ENCODE measurements at regions not wholly inside any gene's neighbourhood (a gene's known extent, or its start where the extent isn't known, plus 50 kb on each side); places are given as distances from the start of the nearest gene placed in this dataset.
"Not testable (repeated sequence)": the region's sequence is repeated elsewhere in the genome, so short reads cannot be mapped to it uniquely, and the experiment has no call there.

DNA sequence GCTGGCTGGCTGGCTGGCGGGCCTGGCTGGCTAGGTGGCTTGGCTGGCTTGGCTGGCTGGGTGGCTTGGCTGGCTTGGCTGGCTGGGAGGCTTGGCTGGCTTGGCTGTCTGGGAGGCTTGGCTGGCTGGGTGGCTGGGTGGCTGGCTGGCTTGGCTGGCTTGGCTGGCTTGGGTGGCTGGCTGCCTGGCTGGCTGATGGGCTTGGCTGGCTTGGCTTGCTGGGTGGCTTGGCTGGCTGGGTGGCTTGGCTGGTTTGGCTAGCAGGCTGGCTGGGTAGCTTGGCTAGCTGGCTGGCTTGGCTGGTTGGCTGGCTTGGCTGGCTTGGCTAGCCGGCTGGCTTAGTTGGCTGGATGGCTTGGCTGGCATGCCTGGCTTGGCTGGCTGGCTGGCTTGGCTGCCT, 2834.1 kb downstream of the RPIA start:
- not testable (repeated sequence) for H3K27me3 ChIP-seq (ENCODE audit: low read depth, low read length); H3K9me3 ChIP-seq (ENCODE audit: insufficient read depth, low read length); H3K79me2 ChIP-seq (ENCODE audit: low read length); H3K36me3 ChIP-seq (replicated peaks; ENCODE audit: low read depth, low read length); H3K9ac ChIP-seq (ENCODE audit: low read length); H3K4me3 ChIP-seq (ENCODE audit: low read length); H3K4me1 ChIP-seq (ENCODE audit: low read length); H3K4me2 ChIP-seq (ENCODE audit: low read length); H3K27ac ChIP-seq (ENCODE audit: low read length); H4K20me1 ChIP-seq (ENCODE audit: insufficient read depth, low read length); H2AFZ ChIP-seq (ENCODE audit: low read depth, low read length)

DNA sequence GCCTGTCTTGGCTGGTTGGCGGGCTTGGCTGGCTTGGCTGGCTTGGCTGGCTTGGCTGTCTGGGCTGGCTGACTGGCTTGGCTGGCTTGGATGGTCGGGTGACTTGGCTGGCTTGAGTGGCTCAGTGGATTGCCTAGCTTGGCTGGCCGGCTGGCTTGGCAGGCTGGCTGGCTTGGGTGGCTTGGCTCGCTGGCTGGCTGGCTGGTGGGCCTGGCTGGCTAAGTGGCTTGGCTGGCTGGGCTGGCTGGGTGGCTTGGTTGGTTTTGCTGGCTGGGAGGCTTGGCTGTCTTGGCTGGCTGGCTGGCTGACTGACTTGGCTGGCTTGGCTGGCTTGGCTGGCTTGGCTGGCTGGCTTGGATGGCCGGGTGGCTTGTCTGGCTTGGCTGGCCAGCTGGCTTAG, 2834.6 kb downstream of the RPIA start:
- not testable (repeated sequence) for H2AFZ ChIP-seq (ENCODE audit: low read depth, low read length); H3K4me2 ChIP-seq (ENCODE audit: low read length); H3K79me2 ChIP-seq (ENCODE audit: low read length); H3K27me3 ChIP-seq (ENCODE audit: low read depth, low read length); H3K9ac ChIP-seq (ENCODE audit: low read length); H3K36me3 ChIP-seq (replicated peaks; ENCODE audit: low read depth, low read length); H3K4me1 ChIP-seq (ENCODE audit: low read length); H3K9me3 ChIP-seq (ENCODE audit: insufficient read depth, low read length); H3K27ac ChIP-seq (ENCODE audit: low read length); H4K20me1 ChIP-seq (ENCODE audit: insufficient read depth, low read length); H3K4me3 ChIP-seq (ENCODE audit: low read length)

DNA sequence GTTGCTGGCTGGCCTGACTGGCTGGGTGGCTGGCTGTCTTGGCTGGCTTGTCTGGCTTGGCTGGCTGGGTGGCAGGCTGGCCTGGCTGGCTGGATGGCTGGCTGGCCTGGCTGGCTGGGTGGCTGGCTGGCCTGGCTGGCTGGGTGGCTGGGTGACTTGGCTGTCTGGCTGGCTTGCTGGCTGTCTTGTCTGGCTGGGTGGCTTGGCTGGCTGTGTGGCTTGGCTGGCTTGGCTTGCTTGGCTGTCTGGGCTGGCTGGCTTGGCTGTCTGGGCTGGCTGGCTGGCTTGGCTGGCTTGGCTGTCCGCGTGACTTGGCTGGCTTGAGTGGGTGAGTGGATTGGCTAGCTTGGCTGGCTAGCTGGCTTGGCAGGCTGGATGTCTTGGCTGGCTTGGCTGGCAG, 2835.6 kb downstream of the RPIA start:
- H3K9me3 ChIP-seq (ENCODE audit: insufficient read depth, low read length); H3K27me3 ChIP-seq (ENCODE audit: low read depth, low read length); H3K4me1 ChIP-seq (ENCODE audit: low read length): not testable (repeated sequence)

DNA sequence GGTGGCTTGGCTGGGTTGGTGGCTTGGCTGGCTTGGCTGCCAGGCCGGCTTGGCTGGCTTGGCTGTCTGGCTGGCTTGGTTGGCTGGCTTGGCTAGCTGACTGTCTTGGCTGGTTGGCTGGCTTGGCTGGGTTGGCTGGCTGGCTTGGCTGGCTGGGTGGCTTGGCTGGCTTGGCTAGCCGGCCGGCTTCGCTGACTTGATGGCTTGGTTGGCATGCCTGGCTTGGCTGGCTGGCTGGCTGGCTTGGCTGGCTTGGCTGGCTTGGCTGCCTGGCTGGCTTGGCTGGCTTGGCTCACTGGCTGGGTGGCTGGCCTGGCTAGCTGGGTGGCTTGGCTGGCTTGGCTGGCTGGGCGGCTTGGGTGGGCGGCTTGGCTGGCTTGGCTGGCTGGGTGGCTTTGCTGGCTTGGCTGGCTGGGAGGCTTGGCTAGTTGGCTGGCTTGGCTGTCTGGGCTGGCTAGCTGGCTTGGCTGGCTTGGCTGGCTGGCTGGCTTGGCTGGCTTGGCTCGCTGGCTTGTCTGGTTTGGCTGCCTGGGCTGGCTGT, 2836.1 kb downstream of the RPIA start:
- not testable (repeated sequence) for H2AFZ ChIP-seq (ENCODE audit: low read depth, low read length); H3K9me3 ChIP-seq (ENCODE audit: insufficient read depth, low read length); H3K27ac ChIP-seq (ENCODE audit: low read length); H3K4me2 ChIP-seq (ENCODE audit: low read length); H3K4me1 ChIP-seq (ENCODE audit: low read length); H3K9ac ChIP-seq (ENCODE audit: low read length); H3K79me2 ChIP-seq (ENCODE audit: low read length); H3K27me3 ChIP-seq (ENCODE audit: low read depth, low read length); H3K4me3 ChIP-seq (ENCODE audit: low read length); H3K36me3 ChIP-seq (replicated peaks; ENCODE audit: low read depth, low read length); H4K20me1 ChIP-seq (ENCODE audit: insufficient read depth, low read length)

More for the DNA sequence above, 2835.6 kb downstream of the RPIA start:
- not testable (repeated sequence) for H4K20me1 ChIP-seq (ENCODE audit: insufficient read depth, low read length); H3K4me3 ChIP-seq (ENCODE audit: low read length); H3K79me2 ChIP-seq (ENCODE audit: low read length); H2AFZ ChIP-seq (ENCODE audit: low read depth, low read length); H3K36me3 ChIP-seq (replicated peaks; ENCODE audit: low read depth, low read length); H3K4me2 ChIP-seq (ENCODE audit: low read length); H3K27ac ChIP-seq (ENCODE audit: low read length); H3K9ac ChIP-seq (ENCODE audit: low read length)

DNA sequence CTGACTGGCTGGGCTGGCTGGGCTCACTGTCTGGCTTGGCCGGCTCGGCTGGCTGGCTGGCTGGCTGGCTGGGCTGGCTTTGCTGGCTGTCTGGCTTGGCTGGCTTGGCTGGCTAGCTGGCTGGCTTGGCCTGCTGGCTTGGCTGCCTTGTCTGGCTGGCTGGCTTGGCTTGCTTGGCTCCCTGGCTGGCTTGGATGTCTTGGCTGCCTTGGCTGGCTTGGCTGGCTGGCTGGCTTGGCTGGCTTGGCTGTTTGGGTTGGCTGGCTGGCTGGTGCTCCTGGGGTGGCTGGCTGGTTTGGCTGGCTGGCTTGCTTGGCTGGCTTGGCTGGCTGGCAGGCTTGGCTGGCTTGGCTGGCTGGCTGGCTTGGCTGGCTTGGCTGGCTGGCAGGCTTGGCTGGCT, 2836.9 kb downstream of the RPIA start:
- H3K4me2 ChIP-seq (ENCODE audit: low read length); H4K20me1 ChIP-seq (ENCODE audit: insufficient read depth, low read length); H3K27me3 ChIP-seq (ENCODE audit: low read depth, low read length); H3K4me3 ChIP-seq (ENCODE audit: low read length); H3K27ac ChIP-seq (ENCODE audit: low read length); H3K36me3 ChIP-seq (replicated peaks; ENCODE audit: low read depth, low read length); H3K4me1 ChIP-seq (ENCODE audit: low read length); H3K9me3 ChIP-seq (ENCODE audit: insufficient read depth, low read length); H2AFZ ChIP-seq (ENCODE audit: low read depth, low read length); H3K79me2 ChIP-seq (ENCODE audit: low read length); H3K9ac ChIP-seq (ENCODE audit: low read length): not testable (repeated sequence)

DNA sequence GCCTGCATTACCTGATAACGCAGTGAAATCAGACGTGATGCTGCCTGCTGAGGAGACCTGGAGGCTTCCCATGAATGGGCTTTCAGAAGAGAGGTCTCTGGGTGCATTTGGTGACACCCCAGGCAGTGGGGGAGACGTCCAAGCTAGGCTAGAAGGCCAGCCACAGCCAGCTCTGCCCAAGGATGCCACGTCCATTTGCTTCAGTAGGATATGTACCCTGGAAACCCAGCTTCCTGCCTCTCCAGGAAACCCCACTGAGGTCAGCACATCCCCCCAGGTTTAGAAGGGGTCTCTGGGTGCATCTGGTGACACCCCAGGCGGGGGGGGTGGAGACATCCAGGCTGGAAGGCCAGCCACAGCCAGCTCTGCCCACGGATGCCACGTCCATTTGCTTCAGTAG, 2844.6 kb downstream of the RPIA start:
- H2AFZ ChIP-seq (ENCODE audit: low read depth, low read length); H3K4me1 ChIP-seq (ENCODE audit: low read length); H3K36me3 ChIP-seq (replicated peaks; ENCODE audit: low read depth, low read length); H3K27me3 ChIP-seq (ENCODE audit: low read depth, low read length); H3K79me2 ChIP-seq (ENCODE audit: low read length); H3K27ac ChIP-seq (ENCODE audit: low read length); H3K9me3 ChIP-seq (ENCODE audit: insufficient read depth, low read length); H4K20me1 ChIP-seq (ENCODE audit: insufficient read depth, low read length); H3K9ac ChIP-seq (ENCODE audit: low read length); H3K4me2 ChIP-seq (ENCODE audit: low read length); H3K4me3 ChIP-seq (ENCODE audit: low read length): not testable (repeated sequence)

DNA sequence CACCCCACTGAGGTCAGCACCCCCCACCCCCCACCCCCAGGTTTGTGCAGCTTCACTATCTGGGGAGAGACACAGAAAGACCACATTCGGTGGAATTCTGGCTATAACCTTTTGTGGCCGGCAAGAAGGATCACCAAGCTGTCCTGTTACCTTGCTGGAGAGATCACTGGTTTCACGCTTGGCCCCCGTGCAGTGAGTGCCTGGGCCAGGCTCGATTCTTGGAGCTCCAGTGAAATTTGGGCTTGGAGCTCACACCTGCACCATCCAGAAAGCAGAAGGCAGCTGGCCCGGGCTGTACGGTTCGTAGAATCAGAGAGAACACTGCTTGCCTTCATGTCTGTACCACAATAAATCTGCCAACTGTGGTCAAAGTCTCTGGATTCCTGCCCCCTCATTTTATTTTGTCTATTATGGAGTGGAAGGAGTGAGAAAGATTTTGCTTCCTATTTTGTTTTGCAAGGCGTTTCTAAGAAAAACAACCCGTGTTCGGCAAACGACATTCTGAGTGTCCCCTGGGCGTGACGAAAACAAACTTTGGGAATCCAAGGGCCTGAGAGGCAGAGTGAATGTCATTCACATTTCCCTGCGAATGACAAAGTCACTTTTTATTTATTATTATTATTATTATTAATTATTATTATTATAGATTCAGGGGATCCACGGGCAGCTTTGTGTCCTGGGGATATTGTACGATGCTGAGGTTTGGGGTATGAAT, 2845.2 kb downstream of the RPIA start:
- not testable (repeated sequence) for H3K9me3 ChIP-seq (ENCODE audit: insufficient read depth, low read length); H3K4me2 ChIP-seq (ENCODE audit: low read length); H3K27me3 ChIP-seq (ENCODE audit: low read depth, low read length); H3K79me2 ChIP-seq (ENCODE audit: low read length); H3K4me3 ChIP-seq (ENCODE audit: low read length); H3K4me1 ChIP-seq (ENCODE audit: low read length); H3K36me3 ChIP-seq (replicated peaks; ENCODE audit: low read depth, low read length); H3K27ac ChIP-seq (ENCODE audit: low read length); H2AFZ ChIP-seq (ENCODE audit: low read depth, low read length); H3K9ac ChIP-seq (ENCODE audit: low read length); H4K20me1 ChIP-seq (ENCODE audit: insufficient read depth, low read length)

DNA sequence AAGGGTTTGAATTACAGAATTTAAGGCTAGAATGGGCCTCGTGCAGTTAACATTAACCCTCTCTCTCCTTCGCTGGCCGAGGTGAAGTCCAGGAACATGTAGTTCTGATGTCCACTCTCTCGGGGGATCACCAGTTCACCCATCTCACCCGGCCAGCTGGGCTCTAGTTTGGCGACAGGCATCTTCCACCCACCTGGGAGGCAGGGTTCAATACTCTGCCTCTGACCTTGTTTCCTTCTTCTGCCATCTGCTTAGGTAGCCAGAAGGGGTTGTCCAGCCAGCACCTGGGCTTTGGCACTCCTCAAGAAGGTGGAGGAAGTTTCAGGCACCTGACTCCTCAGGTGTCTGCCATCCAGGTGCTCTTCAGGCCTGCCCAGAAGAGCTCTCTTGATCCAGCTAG, 2857.8 kb downstream of the RPIA start:
- not testable (repeated sequence) for H2AFZ ChIP-seq (ENCODE audit: low read depth, low read length); H3K9ac ChIP-seq (ENCODE audit: low read length); H4K20me1 ChIP-seq (ENCODE audit: insufficient read depth, low read length); H3K79me2 ChIP-seq (ENCODE audit: low read length); H3K27me3 ChIP-seq (ENCODE audit: low read depth, low read length); H3K27ac ChIP-seq (ENCODE audit: low read length); H3K9me3 ChIP-seq (ENCODE audit: insufficient read depth, low read length); H3K36me3 ChIP-seq (replicated peaks; ENCODE audit: low read depth, low read length); H3K4me3 ChIP-seq (ENCODE audit: low read length); H3K4me2 ChIP-seq (ENCODE audit: low read length); H3K4me1 ChIP-seq (ENCODE audit: low read length)

DNA sequence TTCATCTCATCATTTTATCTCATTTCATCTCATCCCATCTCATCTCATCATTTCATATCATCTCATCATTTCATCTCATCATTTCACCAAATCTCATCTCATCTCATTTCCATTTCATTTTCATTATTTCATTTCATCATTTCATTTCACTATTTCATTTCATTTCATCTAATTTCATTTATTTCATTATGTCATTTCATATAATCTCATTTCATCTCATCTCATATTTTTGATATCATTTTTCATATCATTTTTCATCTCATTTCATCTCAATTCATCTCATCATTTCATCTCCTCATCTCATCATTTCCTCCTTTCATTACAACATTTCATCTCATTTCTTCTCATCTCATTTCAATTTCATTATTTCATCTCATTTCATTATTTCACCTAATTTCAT, 2866.8 kb downstream of the RPIA start:
- not testable (repeated sequence) for H3K27me3 ChIP-seq (ENCODE audit: low read depth, low read length); H3K4me1 ChIP-seq (ENCODE audit: low read length); H2AFZ ChIP-seq (ENCODE audit: low read depth, low read length); H3K9ac ChIP-seq (ENCODE audit: low read length); H3K79me2 ChIP-seq (ENCODE audit: low read length); H3K4me2 ChIP-seq (ENCODE audit: low read length); H3K9me3 ChIP-seq (ENCODE audit: insufficient read depth, low read length); H3K36me3 ChIP-seq (replicated peaks; ENCODE audit: low read depth, low read length); H4K20me1 ChIP-seq (ENCODE audit: insufficient read depth, low read length); H3K27ac ChIP-seq (ENCODE audit: low read length); H3K4me3 ChIP-seq (ENCODE audit: low read length)

DNA sequence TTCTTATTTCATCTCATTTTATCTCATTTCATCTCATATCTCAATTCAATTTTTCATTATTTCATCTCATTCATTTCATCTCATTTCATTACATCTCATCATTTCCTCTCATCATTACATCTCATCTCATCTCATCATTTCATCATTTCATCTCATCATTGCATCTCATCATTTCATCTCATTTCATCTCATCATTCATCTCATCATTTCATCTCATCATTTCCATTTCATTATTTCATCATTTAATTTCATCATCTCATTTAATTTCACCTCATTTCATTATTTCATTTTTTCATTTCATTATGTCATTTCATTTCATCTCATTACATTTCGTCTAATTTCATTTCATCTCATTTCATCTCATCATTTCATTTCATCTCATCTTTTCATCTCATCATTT, 2867.8 kb downstream of the RPIA start:
- H4K20me1 ChIP-seq (ENCODE audit: insufficient read depth, low read length); H3K27me3 ChIP-seq (ENCODE audit: low read depth, low read length); H3K79me2 ChIP-seq (ENCODE audit: low read length); H3K4me3 ChIP-seq (ENCODE audit: low read length); H3K36me3 ChIP-seq (replicated peaks; ENCODE audit: low read depth, low read length); H3K27ac ChIP-seq (ENCODE audit: low read length); H3K4me1 ChIP-seq (ENCODE audit: low read length); H2AFZ ChIP-seq (ENCODE audit: low read depth, low read length); H3K4me2 ChIP-seq (ENCODE audit: low read length); H3K9me3 ChIP-seq (ENCODE audit: insufficient read depth, low read length); H3K9ac ChIP-seq (ENCODE audit: low read length): not testable (repeated sequence)

Measured in OCI-LY3 (cell line).